ENCODE measurements at regions not wholly inside any gene's neighbourhood (a gene's known extent, or its start where the extent isn't known, plus 50 kb on each side); places are given as distances from the start of the nearest gene placed in this dataset.

DNA sequence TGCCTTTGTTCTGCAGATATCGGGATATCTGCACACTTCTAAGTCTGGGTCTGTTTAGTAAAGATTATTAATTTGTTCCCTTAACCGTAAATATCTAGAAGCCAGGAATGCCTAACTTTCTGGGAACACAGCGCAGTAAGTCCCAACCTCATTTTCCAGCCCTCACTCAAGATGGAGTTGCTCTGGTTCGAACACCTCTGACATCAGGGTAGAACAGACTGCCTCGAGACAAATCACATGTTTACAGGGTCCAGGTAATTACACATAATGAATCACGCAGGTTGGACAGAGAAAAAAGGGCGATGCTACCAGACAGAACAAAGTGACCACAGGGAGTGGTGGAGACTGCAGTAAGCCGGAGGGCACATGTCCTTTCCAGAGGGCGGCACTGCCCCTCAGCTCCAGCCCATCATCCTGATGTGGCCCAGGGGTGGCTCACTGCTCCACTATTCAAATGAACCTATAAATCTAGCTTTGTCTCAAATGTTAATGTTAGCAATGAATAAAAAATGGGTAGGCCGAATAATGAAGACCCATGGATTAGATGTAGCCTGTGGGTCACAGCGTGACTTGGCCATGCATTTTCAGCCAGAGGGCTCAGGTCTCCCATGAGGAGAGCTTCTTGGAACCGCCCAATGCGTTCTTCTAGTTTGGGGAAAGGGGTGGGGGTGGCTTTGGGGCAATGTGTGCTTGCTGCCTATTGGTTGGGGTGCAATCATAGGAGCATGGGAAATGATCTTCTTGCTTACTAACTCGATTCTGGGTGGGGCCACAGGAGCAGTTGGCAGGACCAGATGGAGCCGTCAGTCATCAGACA is 159.0 kb upstream of the SFSWAP start:
- TF ChIP-seq CTCF (IDR thresholded peaks at IDR 0.05; ENCODE audit: low read depth, low read length) (no peak), MYC (IDR thresholded peaks at IDR 0.05; ENCODE audit: low read depth, low read length) (no peak)

All from NB4 (cell line).